ENCODE measurements at regions not wholly inside any gene's neighbourhood (a gene's known extent, or its start where the extent isn't known, plus 50 kb on each side); places are given as distances from the start of the nearest gene placed in this dataset.
"Not testable (repeated sequence)": the region's sequence is repeated elsewhere in the genome, so short reads cannot be mapped to it uniquely, and the experiment has no call there.

- H3K4me1 Mint-ChIP-seq; H3K9me3 ChIP-seq; H3K4me3 Mint-ChIP-seq; H3K27ac Mint-ChIP-seq; H3K27ac ChIP-seq (ENCODE audit: low read length); H3K36me3 Mint-ChIP-seq; H3K36me3 ChIP-seq (ENCODE audit: control insufficient read depth in 2 of 2, extremely low read depth in 1 of 2, insufficient read depth in 1 of 2, low read length in 1 of 2); H3K9me3 Mint-ChIP-seq; H3K4me1 ChIP-seq (ENCODE audit: control insufficient read depth in 1 of 2, extremely low read depth in 1 of 2, insufficient read depth in 2 of 2, low read length in 2 of 2); H3K27me3 ChIP-seq (replicated peaks in 1 of 2; ENCODE audit: control insufficient read depth in 2 of 2, extremely low read depth in 1 of 2, insufficient read depth in 2 of 2, low read length in 1 of 2); H3K4me3 ChIP-seq (ENCODE audit: control insufficient read depth in 1 of 2, extremely low read depth in 1 of 2, low read length in 1 of 2); DNase-seq; CTCF ChIA-PET; ATAC-seq (replicated peaks in 1 of 4); POLR2A ChIA-PET; H3K27me3 Mint-ChIP-seq: not testable (repeated sequence)
- WGBS (ENCODE audit: insufficient coverage) = no CpG with 5 or more reads among the region's 1 CpG
These were observed 269.9 kb downstream of the CNTNAP3 start for GRCh38 chr9:39018107-39018506.

GRCh38 chr9:39015178-39015577 is 272.8 kb downstream of the CNTNAP3 start:
- H3K4me1 ChIP-seq (ENCODE audit: control insufficient read depth in 1 of 2, extremely low read depth in 1 of 2, insufficient read depth in 2 of 2, low read length in 2 of 2); H3K27me3 Mint-ChIP-seq; H3K4me3 Mint-ChIP-seq; H3K27ac ChIP-seq (ENCODE audit: low read length); H3K9me3 ChIP-seq; H3K36me3 ChIP-seq (ENCODE audit: control insufficient read depth in 2 of 2, extremely low read depth in 1 of 2, insufficient read depth in 1 of 2, low read length in 1 of 2); DNase-seq; H3K36me3 Mint-ChIP-seq; H3K4me1 Mint-ChIP-seq; H3K27ac Mint-ChIP-seq; H3K27me3 ChIP-seq (replicated peaks in 1 of 2; ENCODE audit: control insufficient read depth in 2 of 2, extremely low read depth in 1 of 2, insufficient read depth in 2 of 2, low read length in 1 of 2); H3K4me3 ChIP-seq (ENCODE audit: control insufficient read depth in 1 of 2, extremely low read depth in 1 of 2, low read length in 1 of 2); CTCF ChIA-PET; H3K9me3 Mint-ChIP-seq; ATAC-seq (replicated peaks in 1 of 4); POLR2A ChIA-PET: not testable (repeated sequence)
- no CpG with 5 or more reads among the region's 1 CpG for WGBS (ENCODE audit: insufficient coverage)

- H3K9me3 Mint-ChIP-seq, CTCF ChIA-PET, H3K27ac Mint-ChIP-seq: not testable (repeated sequence)
These were observed 273.2 kb downstream of the CNTNAP3 start for GRCh38 chr9:39014805-39015123.

GRCh38 chr9:39014096-39014804 is 273.7 kb downstream of the CNTNAP3 start:
- H3K9me3 ChIP-seq; H3K36me3 ChIP-seq (ENCODE audit: control insufficient read depth in 2 of 2, extremely low read depth in 1 of 2, insufficient read depth in 1 of 2, low read length in 1 of 2); CTCF ChIA-PET; H3K4me3 ChIP-seq (ENCODE audit: control insufficient read depth in 1 of 2, extremely low read depth in 1 of 2, low read length in 1 of 2); POLR2A ChIA-PET; H3K4me3 Mint-ChIP-seq; H3K4me1 Mint-ChIP-seq; H3K27ac ChIP-seq (ENCODE audit: low read length); H3K27me3 ChIP-seq (replicated peaks in 1 of 2; ENCODE audit: control insufficient read depth in 2 of 2, extremely low read depth in 1 of 2, insufficient read depth in 2 of 2, low read length in 1 of 2); H3K27me3 Mint-ChIP-seq; DNase-seq; H3K4me1 ChIP-seq (ENCODE audit: control insufficient read depth in 1 of 2, extremely low read depth in 1 of 2, insufficient read depth in 2 of 2, low read length in 2 of 2); H3K36me3 Mint-ChIP-seq; H3K27ac Mint-ChIP-seq; ATAC-seq (replicated peaks in 1 of 4); H3K9me3 Mint-ChIP-seq: not testable (repeated sequence)
- WGBS (ENCODE audit: insufficient coverage) = no CpG with 5 or more reads among the region's 6 CpGs

More at GRCh38 chr9:39014805-39015123, 273.2 kb downstream of the CNTNAP3 start:
- H3K4me3 Mint-ChIP-seq; H3K36me3 Mint-ChIP-seq; H3K9me3 ChIP-seq; H3K27me3 Mint-ChIP-seq; ATAC-seq (replicated peaks in 1 of 4); H3K4me1 ChIP-seq (ENCODE audit: control insufficient read depth in 1 of 2, extremely low read depth in 1 of 2, insufficient read depth in 2 of 2, low read length in 2 of 2); H3K27me3 ChIP-seq (replicated peaks in 1 of 2; ENCODE audit: control insufficient read depth in 2 of 2, extremely low read depth in 1 of 2, insufficient read depth in 2 of 2, low read length in 1 of 2); H3K4me1 Mint-ChIP-seq; H3K4me3 ChIP-seq (ENCODE audit: control insufficient read depth in 1 of 2, extremely low read depth in 1 of 2, low read length in 1 of 2); H3K36me3 ChIP-seq (ENCODE audit: control insufficient read depth in 2 of 2, extremely low read depth in 1 of 2, insufficient read depth in 1 of 2, low read length in 1 of 2); H3K27ac ChIP-seq (ENCODE audit: low read length); POLR2A ChIA-PET; DNase-seq: not testable (repeated sequence)

- H3K27me3 ChIP-seq (replicated peaks in 1 of 2; ENCODE audit: control insufficient read depth in 2 of 2, extremely low read depth in 1 of 2, insufficient read depth in 2 of 2, low read length in 1 of 2); H3K4me1 Mint-ChIP-seq; H3K4me1 ChIP-seq (ENCODE audit: control insufficient read depth in 1 of 2, extremely low read depth in 1 of 2, insufficient read depth in 2 of 2, low read length in 2 of 2); H3K9me3 ChIP-seq; H3K4me3 Mint-ChIP-seq; ATAC-seq (replicated peaks in 1 of 4); H3K9me3 Mint-ChIP-seq; CTCF ChIA-PET; H3K27ac Mint-ChIP-seq; H3K36me3 ChIP-seq (ENCODE audit: control insufficient read depth in 2 of 2, extremely low read depth in 1 of 2, insufficient read depth in 1 of 2, low read length in 1 of 2); H3K4me3 ChIP-seq (ENCODE audit: control insufficient read depth in 1 of 2, extremely low read depth in 1 of 2, low read length in 1 of 2); DNase-seq; H3K36me3 Mint-ChIP-seq; H3K27ac ChIP-seq (ENCODE audit: low read length); H3K27me3 Mint-ChIP-seq; POLR2A ChIA-PET: not testable (repeated sequence)
- no CpG with 5 or more reads among the region's 4 CpGs for WGBS (ENCODE audit: insufficient coverage)
These were observed 278.2 kb downstream of the CNTNAP3 start for GRCh38 chr9:39009743-39010142.

- H3K9me3 ChIP-seq; ATAC-seq (replicated peaks in 1 of 4); H3K27me3 ChIP-seq (replicated peaks in 1 of 2; ENCODE audit: control insufficient read depth in 2 of 2, extremely low read depth in 1 of 2, insufficient read depth in 2 of 2, low read length in 1 of 2); H3K4me1 ChIP-seq (ENCODE audit: control insufficient read depth in 1 of 2, extremely low read depth in 1 of 2, insufficient read depth in 2 of 2, low read length in 2 of 2); H3K27me3 Mint-ChIP-seq; H3K4me1 Mint-ChIP-seq; H3K4me3 ChIP-seq (ENCODE audit: control insufficient read depth in 1 of 2, extremely low read depth in 1 of 2, low read length in 1 of 2); POLR2A ChIA-PET; CTCF ChIA-PET; H3K9me3 Mint-ChIP-seq; H3K36me3 ChIP-seq (ENCODE audit: control insufficient read depth in 2 of 2, extremely low read depth in 1 of 2, insufficient read depth in 1 of 2, low read length in 1 of 2); H3K36me3 Mint-ChIP-seq; H3K4me3 Mint-ChIP-seq; H3K27ac ChIP-seq (ENCODE audit: low read length); H3K27ac Mint-ChIP-seq; DNase-seq: not testable (repeated sequence)
These were observed 278.6 kb downstream of the CNTNAP3 start for GRCh38 chr9:39009343-39009742.

- H3K27me3 Mint-ChIP-seq = not testable (repeated sequence)
These were observed 279.1 kb downstream of the CNTNAP3 start for GRCh38 chr9:39008907-39009306.

More at GRCh38 chr9:39008907-39009306, 279.1 kb downstream of the CNTNAP3 start:
- H3K9me3 ChIP-seq; H3K4me3 ChIP-seq (ENCODE audit: control insufficient read depth in 1 of 2, extremely low read depth in 1 of 2, low read length in 1 of 2); H3K36me3 ChIP-seq (ENCODE audit: control insufficient read depth in 2 of 2, extremely low read depth in 1 of 2, insufficient read depth in 1 of 2, low read length in 1 of 2); POLR2A ChIA-PET; H3K27ac ChIP-seq (ENCODE audit: low read length); H3K4me3 Mint-ChIP-seq; H3K27ac Mint-ChIP-seq; H3K4me1 Mint-ChIP-seq; CTCF ChIA-PET; H3K36me3 Mint-ChIP-seq; DNase-seq; H3K27me3 ChIP-seq (replicated peaks in 1 of 2; ENCODE audit: control insufficient read depth in 2 of 2, extremely low read depth in 1 of 2, insufficient read depth in 2 of 2, low read length in 1 of 2); ATAC-seq (replicated peaks in 1 of 4); H3K9me3 Mint-ChIP-seq; H3K4me1 ChIP-seq (ENCODE audit: control insufficient read depth in 1 of 2, extremely low read depth in 1 of 2, insufficient read depth in 2 of 2, low read length in 2 of 2): not testable (repeated sequence)
- WGBS (ENCODE audit: insufficient coverage) = 100% methylated on average over 1 of the region's 2 CpGs

Data from T-cell (primary cell).